ENCODE measurements at regions not wholly inside any gene's neighbourhood (a gene's known extent, or its start where the extent isn't known, plus 50 kb on each side); places are given as distances from the start of the nearest gene placed in this dataset.

DNA sequence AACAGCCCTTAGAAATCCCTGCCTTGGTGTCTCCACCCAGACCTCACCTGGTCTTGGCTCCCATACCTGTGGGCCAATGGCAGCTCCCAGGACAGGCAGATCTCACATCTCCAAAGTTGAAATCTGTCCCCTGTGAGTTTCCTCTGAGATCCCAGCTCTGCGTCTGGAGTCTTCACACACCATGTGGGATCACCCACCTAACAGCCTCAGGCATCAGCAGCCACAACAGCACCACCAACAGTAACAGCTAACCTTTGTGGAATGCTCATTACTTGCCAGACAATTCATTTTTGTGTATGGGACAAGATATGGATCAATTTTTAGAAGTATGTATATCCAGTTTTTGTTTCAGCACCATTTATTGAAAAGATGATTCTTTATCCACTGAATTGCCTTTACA lies 523.2 kb downstream of the MATN1 start:
- in situ Hi-C loops (cut with HindIII; ENCODE audit: low sequenced_read_pairs): no loop called here

DNA sequence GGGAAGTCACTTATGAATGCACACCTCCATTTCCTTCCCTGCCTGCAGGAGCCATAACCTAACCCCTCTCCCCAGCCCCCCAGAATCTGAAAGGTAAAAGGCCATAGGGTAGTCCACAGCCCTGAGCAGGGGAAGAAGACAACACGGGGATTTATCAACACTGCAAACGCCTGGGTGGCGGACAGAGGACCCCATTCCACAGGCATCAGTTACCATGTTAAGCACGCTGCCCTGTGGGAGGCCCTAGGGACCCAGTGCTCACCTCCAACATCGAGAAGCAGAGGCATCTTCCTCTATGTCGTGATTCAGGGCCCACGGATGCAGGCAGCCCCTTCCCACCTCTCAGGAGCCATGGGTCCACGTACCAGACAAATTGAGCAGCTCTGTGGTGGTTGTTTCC lies 523.8 kb downstream of the MATN1 start:
- in situ Hi-C loops (cut with HindIII; ENCODE audit: low sequenced_read_pairs): no loop called here

DNA sequence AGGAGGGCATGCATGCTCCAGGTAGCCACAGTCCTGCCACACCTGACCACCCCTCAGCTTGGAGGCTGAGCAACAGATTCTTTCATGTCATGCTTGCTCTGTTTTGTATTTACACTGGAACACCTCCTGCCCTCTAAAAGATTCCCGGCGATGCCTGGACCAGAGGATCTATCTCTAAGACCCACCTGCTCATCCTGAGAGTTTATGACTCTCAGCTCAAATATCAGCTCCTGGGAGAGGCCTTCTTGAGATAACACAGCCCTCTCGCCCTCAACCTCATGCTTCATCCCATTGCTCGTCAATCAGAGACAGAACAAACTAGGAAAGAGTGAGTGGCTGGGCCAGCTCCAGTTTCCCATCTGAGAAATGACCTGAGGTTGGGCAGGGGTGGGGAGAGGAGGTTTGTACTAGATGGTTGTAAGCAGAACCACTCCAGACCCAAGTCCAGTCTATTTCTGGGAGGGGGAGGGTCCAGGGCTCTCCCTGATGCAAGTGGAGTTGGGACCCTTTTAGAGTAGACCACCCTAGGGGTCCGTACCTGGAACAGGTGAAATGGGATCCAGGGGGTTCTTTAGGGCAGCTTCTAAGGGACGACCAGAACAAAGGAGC lies 524.5 kb downstream of the MATN1 start:
- in situ Hi-C loops (cut with HindIII; ENCODE audit: low sequenced_read_pairs): no loop called here

DNA sequence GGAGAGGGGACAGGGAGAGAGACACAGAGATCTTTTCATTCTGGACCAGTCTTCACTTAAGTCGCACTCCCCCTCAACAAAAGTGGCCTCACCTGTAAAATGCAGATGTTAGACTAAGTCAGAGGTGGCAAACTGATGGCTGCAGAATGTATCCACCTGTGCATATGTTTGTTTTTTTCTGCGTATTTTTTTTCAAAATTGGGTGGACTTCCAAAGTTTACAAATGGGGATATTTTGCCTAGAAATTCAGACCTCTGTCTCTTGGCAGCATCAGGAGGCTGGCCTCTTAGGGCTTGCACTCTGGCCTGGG lies 525.0 kb downstream of the MATN1 start:
- in situ Hi-C loops (cut with HindIII; ENCODE audit: low sequenced_read_pairs): no loop called here

DNA sequence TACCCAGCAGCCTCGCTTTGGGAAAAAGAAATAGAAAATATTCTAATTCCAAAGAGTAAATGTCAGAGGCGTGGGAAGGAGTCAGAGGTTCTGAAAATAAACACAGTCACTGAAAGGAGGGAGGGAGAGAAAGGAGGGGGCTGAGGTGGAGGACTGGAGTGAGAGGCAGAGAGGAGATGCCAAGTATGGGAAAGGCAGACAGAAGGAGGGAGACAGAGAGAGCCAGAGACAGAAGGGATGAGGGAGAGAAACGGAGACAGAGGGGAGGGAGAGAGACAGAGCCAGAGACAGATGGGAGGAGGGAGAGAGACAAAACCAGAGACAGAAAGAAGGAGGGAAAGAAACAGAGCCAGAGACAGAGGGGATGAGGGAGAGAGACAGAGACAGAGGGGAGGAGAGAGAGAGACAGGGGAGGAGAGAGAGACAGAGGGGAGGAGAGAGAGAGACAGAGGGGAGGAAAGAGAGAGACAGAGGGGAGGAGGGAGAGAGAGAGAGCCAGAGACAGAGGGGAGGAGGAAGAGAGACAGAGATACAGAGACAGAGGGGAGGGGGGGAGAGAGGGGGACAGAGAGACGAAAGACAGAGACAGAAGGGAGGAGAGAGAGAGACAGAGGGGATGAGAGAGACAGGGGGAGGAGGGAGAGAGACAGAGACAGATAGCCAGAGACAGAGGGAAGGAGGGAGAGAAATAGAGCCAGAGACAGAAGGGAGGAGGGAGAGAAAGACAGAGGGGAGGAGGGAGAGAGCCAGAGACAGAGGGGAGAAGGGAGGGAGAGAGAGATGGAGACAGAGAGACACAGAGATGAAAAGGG lies 525.5 kb downstream of the MATN1 start:
- in situ Hi-C loops (cut with HindIII; ENCODE audit: low sequenced_read_pairs): no loop called here

DNA sequence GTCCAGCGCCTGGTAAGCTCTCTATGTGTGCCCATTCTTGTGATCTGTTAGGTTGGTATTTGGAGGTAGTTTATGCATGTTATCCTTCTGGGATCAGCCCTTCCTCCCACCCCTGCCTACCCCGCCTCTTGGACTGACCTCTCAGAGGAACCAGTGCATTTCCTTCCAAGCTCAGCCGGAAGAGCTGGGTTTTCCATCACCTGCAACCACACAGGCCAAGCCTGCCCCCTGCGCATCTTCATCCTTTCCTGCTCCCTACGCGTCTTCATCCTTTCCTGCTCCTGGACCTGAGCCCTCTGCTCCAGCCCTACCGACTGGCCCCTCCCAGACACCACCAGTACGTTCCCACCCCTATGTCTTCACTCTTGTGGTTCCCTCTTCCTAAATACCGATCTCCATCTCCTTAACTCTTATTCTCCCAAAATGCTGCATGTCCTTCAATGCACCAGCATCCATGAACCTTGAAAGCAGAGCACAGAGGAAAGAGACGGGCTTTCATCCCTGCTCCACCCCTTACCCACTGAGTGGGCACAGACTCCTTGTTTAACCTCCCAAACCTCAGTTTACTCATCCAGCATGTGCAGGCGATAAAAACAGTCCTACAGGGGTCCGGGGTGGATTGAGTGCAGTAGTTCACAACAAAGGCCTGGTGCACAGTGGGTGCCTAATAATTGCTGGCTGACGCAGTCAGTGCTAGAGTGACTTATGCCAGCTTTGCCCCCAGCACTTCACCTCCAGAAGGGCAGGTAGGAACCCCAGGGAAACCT lies 526.3 kb downstream of the MATN1 start:
- in situ Hi-C loops (cut with HindIII; ENCODE audit: low sequenced_read_pairs): no loop called here

DNA sequence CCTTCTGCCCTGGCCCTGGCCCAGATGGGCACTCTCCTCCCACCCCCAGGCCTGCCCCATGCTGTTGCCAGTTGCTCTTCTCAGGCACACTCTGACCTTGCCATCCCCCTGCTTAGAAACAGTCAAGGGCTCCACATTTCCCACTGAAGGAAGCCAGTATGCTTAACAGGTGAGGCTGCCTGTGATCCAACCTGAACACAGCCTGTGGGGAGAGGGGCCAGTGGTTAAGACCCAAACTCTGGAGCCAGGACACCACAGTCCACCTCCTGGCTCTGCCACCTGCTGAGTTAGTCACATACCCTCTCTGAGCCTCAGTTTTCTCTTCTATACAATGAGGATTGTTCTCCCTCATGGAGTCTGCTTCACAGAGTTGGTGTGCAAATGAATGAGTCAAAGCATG lies 526.9 kb downstream of the MATN1 start:
- in situ Hi-C loops (cut with HindIII; ENCODE audit: low sequenced_read_pairs): no loop called here

DNA sequence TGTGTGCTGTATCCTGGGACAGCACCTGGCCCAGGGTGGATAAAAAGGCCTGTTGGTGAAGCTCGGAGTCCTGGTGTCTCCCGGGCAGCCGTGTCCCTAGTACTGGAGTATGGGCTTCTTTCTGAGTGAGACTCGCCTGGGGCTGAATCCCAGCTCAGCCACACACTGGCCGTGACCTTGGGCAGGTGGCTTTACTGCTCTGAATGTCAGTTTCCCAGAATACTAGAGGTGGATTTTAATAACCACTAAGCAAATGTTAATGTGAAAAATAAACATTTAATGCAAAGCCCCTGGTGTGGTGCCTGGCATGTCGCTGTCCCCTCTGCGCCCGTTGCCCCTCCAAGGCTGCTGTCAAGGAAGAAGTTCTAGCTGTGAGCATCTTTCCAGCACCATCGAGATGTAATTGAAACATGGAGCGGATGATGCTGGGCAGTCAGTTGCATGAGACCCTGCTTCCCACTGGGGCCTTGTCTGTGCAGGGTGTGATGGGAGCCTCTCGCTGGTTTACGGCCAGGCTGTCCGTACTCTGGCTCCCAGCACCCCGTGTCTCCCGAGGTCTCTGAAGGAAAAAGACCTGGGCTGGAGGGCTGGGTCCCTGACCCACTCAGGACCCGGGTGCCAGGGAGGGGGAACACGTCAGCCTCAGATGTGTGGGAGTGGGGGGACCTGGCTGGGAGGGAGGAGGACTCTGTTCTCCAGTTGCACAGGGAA lies 527.8 kb downstream of the MATN1 start:
- in situ Hi-C loops (cut with HindIII; ENCODE audit: low sequenced_read_pairs): no loop called here

DNA sequence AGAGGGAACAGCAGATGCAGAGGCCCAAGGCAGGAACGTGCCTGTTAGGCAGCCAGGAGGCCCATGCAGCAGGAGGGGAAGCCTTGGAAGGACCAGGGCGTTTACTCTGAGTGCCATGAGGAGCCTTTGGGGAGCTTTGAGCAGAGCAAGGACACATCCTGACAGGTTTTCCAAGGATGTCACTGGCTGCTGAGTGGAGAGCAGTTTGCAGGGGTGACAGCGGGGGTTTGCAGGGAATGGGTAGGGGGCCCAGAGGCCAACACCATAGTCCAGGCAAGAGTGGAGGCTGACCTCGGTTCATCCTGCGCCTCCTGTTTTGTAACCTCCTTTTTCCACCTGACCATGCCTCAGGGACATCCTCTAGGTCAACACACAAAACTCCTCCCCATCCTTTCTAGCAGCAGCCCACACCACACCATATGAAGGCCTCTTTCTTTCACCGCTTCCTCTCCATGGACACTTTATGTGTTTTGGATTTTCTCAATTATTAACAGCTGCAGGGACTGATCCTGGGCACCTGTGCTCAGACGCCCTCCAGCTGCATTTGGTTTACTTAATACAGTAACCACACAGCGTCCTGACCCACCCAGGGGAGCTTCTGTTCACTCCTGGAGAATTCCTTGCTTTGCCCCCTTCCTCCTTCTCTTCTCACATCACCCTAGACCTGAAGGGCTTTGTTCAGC lies 528.5 kb downstream of the MATN1 start:
- in situ Hi-C loops (cut with HindIII; ENCODE audit: low sequenced_read_pairs): no loop called here

DNA sequence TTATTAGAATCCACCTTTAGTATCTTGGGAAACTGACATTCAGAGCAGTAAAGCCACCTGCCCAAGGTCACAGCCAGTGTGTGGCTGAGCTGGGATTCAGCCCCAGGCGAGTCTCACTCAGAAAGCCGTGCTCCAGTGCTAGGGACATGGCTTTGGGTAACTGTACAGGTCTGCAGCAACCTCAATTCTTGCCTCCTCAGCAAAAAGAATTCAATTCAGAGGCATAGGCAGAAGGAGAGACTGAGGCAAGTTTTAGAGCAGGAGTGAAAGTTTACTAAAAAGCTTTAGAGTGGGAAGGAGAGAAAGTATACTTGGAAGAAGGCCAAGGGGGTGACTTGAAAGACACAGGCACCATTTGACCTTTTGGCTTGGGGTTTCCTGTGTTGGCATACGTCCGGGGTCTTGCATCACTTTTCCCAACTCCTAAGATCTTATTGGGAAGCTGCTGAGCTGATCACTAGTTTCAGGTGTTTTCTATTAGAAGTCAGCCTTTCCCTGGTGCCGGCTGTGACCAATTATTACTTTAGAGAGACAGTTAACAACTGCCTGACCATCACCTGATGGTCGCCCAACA lies 529.3 kb downstream of the MATN1 start:
- in situ Hi-C loops (cut with HindIII; ENCODE audit: low sequenced_read_pairs): no loop called here

DNA sequence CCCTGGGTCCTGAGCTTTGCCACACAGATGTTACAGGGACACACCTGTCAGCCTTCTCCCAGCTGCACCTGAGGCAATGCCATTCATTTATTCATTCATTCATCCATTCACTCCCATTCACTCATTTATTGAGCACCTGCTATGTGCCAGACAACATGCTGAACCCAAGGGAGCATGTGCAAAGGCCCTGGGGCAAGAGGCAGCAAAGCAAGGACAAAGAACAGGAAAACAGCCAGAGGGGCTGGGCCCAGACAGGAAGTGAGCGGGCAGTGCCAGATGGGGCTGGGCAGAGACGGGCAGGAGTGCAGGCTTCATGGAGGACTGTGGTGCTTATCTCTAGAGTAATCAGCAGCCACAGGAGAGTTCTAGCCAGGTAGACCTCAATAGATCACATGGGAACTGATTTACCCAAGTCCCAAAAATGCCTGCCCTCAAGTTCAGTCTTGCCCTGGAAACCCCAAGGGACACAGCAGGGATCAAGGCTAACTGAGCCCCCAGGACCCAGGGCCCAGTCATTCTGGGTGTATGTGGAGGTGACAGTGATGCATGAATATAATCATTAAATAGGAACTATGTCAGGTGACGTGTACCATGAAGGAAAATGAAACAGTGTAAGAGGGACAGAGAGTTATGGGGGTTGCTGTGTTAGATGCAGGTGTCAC lies 530.3 kb downstream of the MATN1 start:
- in situ Hi-C loops (cut with HindIII; ENCODE audit: low sequenced_read_pairs): no loop called here

DNA sequence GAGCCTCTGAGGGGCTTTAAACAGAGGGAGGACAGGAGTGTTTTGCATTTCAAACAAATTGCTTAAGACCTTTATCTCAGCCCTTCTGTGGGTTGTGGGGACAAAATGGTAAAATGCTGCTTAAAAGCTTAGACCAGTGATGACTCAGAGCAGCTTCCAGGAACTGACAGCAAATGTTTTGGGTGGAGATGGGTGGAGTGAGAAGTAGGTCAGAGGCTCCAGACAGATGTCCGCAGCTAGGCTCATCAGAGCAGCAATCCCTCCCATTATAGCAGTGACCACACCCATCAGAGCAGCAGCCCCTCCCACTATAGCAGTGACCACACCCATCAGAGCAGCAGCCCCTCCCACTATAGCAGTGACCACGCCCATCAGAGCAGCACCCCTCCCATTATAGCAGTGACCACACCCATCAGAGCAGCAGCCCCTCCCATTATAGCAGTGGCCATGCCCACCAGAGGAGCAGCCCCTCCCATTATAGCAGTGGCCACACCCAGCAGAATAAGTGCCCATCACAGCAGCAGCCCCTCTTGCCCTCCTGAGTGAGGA lies 532.2 kb downstream of the MATN1 start:
- in situ Hi-C loops (cut with HindIII; ENCODE audit: low sequenced_read_pairs): no loop called here

DNA sequence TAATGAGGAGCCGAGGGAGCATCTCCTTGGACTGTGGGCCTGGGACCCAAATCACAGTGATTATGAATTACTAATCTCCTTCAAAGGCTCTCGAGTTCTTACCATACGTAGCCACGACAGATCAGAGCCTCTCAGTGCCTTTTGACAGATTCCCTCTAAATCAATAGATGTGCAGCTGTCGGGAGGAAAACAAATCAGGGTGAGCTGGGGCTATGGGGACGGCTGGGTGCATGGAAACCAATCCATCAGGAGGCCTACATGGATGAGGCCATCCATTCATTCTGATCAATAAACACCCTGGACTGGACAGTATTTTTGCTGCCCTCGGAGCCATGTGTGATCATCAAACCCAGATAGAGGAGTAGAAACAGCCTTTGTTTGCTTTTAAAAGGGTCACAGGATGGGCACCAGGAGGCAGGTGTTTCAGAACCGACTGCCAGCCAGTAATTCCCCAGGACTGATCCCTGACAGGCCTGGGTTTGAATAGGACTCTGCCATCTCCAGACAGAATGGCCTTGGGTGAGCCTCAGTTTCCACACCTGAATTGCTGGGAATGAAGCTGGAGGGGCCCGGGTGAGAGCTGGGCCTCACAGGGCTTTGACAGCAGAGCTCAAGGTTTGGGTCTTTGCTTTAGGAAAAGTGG lies 532.8 kb downstream of the MATN1 start:
- in situ Hi-C loops (cut with HindIII; ENCODE audit: low sequenced_read_pairs): no loop called here

DNA sequence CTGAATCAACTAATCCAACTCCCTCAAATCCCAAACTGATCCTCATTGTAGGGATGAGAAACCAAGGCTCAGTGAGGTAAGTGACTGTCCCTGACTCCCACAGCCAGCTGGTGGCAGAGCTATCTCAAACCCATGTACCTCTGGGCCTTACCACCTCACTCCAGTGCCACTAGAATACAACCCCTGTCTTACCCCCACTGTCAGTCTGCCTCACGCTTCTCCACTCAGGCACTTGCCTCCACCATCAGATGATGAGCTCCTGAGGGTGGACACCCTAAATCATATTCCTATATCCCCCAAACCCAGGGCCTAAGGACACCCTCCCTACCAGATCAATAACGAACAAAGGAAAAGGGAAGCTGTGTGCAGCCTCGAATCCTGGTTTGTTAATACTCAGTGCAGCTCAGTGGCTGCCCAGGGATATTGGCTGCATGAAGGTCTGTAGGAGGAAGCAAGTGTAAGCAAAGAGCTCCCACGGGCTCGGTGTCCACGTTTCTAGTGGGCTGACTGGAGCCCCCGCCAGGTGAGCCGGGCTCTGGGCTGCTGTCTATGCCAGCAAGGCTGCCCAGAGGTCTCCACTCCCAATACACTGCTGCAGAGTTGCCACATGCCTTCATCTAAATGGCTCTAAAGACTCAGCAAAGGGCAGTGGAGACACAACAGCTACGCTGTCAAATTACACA lies 533.4 kb downstream of the MATN1 start:
- in situ Hi-C loops (cut with HindIII; ENCODE audit: low sequenced_read_pairs): no loop called here

DNA sequence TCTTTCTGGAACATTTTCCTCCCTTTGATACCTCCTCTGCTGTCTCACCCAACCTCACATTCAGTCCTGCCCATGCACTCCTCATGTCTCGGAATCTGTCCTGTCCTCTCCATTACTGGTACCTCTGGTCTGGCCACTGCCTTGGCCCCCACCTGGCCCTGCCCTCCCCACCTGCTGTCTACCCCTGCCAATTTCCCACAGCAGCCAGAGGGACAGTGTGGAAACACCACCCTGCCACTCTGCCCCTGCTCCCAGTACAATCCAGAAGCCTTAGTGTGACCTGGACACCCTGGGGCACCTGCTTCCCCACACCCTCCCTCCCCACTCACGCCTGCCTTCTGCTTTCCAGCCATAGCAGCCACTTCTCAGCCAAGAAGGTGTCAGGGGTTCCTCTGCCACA lies 534.4 kb downstream of the MATN1 start:
- in situ Hi-C loops (cut with HindIII; ENCODE audit: low sequenced_read_pairs): no loop called here

DNA sequence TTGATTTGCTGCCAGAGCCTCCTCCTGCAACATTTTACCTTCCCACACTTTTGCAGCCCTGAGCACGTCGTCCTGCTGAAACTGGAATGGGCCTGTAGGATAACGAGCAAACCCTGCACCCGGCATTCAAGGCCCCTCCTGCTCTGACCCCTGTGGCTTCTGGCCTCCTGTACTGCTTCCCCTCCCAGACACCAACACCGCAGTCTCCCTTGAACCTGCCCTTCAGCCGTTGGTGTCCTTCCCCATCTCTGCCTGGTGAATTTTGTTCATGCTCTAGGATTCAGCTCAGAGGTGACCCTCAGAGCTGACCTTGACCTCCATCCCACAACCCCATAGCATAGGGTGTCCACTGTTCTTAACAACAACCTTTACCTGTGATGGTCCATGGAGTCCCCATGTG lies 535.1 kb downstream of the MATN1 start:
- in situ Hi-C loops (cut with HindIII; ENCODE audit: low sequenced_read_pairs): no loop called here

DNA sequence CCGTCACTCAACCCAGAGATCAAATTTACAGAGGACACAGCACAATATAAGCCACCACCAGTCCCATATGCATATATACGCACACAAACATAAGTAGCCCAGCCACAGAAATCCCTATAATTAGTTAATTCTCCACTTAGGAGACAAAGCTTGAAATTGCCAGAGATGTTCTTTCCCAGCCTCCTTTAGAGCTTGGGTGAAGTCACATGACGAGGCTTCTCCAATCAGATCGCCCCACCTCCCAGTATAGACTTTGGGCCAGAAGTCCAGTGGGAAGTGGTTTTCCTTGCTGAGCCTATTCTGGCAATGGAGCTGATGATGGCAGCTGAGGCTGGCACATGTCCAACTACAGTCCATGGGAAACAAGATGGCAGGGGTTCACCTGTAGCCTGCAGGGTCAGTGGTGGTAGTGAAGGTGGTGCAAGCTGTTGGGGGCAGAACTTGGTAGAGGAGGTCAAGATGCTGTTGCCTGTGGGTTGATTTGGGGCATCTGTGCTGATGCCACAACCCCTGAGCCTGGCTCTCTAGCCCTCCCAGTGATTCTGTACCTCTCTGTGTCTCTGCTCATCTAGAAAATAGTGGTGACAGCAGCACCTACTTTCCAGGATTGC lies 535.9 kb downstream of the MATN1 start:
- in situ Hi-C loops (cut with HindIII; ENCODE audit: low sequenced_read_pairs): no loop called here

DNA sequence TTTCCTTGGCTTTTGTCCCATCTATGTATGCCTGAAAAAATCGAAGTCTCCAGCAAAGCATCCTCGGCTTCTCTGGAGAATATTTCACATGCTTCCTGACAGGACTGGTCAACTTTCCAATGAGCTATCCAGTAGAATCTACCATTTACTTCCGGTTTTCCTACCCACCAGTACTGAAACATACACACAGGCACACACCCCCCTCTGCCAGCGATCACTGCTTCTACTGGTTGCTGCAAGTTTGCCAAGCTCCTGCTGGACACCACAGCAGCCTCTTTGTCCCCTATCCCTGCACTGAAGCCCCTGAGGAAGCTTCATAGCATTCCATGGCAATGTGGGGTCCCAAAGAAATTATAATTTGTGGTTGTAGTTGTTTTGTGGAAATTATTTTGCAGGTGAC lies 536.8 kb downstream of the MATN1 start:
- in situ Hi-C loops (cut with HindIII; ENCODE audit: low sequenced_read_pairs): no loop called here
